NT2/D1 (cell line): ENCODE measurements at regions not wholly inside any gene's neighbourhood (a gene's known extent, or its start where the extent isn't known, plus 50 kb on each side); places are given as distances from the start of the nearest gene placed in this dataset.
"Not testable (repeated sequence)": the region's sequence is repeated elsewhere in the genome, so short reads cannot be mapped to it uniquely, and the experiment has no call there.

Experiments used
- DNase-seq: peaks from one replicate; pipeline ENCODE4 v3.0.0-alpha.2; 2011; ENCODE audit warnings: low read depth, low spot score
- H3K27me3 ChIP-seq: 2 replicates; pipeline ENCODE4 v1.6.0; 2011; ENCODE audit warnings: mild to moderate bottlenecking; ENCODE audit not compliant: insufficient read length, insufficient read depth
- H3K36me3 ChIP-seq: 2 replicates; pipeline ENCODE4 v1.6.1; 2011; ENCODE audit warnings: mild to moderate bottlenecking, low read length, mixed read lengths; ENCODE audit not compliant: insufficient read depth, insufficient read length
- H3K4me1 ChIP-seq: 2 replicates; pipeline ENCODE4 v1.5.1; 2011; ENCODE audit not compliant: insufficient read depth, insufficient read length
- H3K4me3 ChIP-seq: 2 replicates; pipeline ENCODE4 v1.5.1; 2011; ENCODE audit warnings: low read depth; ENCODE audit not compliant: insufficient read length
- H3K9ac ChIP-seq: 2 replicates; pipeline ENCODE4 v1.6.0; 2011; ENCODE audit warnings: low read depth; ENCODE audit not compliant: insufficient read length
- H3K9me3 ChIP-seq: 2 replicates; pipeline ENCODE4 v1.5.1; 2011; ENCODE audit warnings: mild to moderate bottlenecking, low read length; ENCODE audit not compliant: insufficient read depth
- SUZ12 ChIP-seq: IDR thresholded peaks from 2 replicates; pipeline ENCODE4 v1.6.1; 2011; ENCODE audit not compliant: insufficient read length, insufficient read depth; ENCODE audit errors: extremely low read depth
- YY1 ChIP-seq: IDR thresholded peaks from 2 replicates; pipeline ENCODE4 v1.6.1; 2011; ENCODE audit not compliant: insufficient read length, insufficient read depth
- ZNF274 ChIP-seq: IDR thresholded peaks from 2 replicates; pipeline ENCODE4 v1.6.1; 2011; ENCODE audit warnings: mild to moderate bottlenecking, low read depth, low read length

GRCh38 chr1:95668165-95668564 is 434.2 kb downstream of the RWDD3 start:
- TF ChIP-seq SUZ12: no peak
- no peak for TF ChIP-seq ZNF274
- TF ChIP-seq YY1: no peak
- Histone ChIP-seq H3K27me3 (no peaks in the 10 kb centered on the region), H3K36me3 (no peaks in the 10 kb centered on the region), H3K9ac (no peak overlapping the region), H3K4me1 (no peaks in the 10 kb centered on the region), H3K9me3 (no peaks in the 10 kb centered on the region), H3K4me3 (no peak overlapping the region)
- DNase-seq: no peak

GRCh38 chr1:95669638-95670037 is 435.6 kb downstream of the RWDD3 start:
- not testable (repeated sequence) for H3K27me3 ChIP-seq, H3K36me3 ChIP-seq, H3K4me1 ChIP-seq, H3K4me3 ChIP-seq, H3K9me3 ChIP-seq, H3K9ac ChIP-seq, DNase-seq

GRCh38 chr1:95671098-95671497 is 437.1 kb downstream of the RWDD3 start:
- Histone ChIP-seq H3K36me3 (no peaks in the 10 kb centered on the region), H3K4me3 (no peak overlapping the region), H3K9ac (no peak overlapping the region), H3K9me3 (no peaks in the 10 kb centered on the region), H3K4me1 (no peaks in the 10 kb centered on the region), H3K27me3 (no peaks in the 10 kb centered on the region)
- TF ChIP-seq SUZ12 (no peak), ZNF274 (no peak), YY1 (no peak)
- no peak for DNase-seq

- Histone ChIP-seq H3K4me3 (no peak overlapping the region), H3K4me1 (no peaks in the 10 kb centered on the region), H3K9me3 (no peaks in the 10 kb centered on the region), H3K27me3 (no peaks in the 10 kb centered on the region), H3K9ac (no peak overlapping the region), H3K36me3 (no peaks in the 10 kb centered on the region)
- no peak for DNase-seq
- no peak for TF ChIP-seq SUZ12
Observed at GRCh38 chr1:95679262-95679661, 445.3 kb downstream of the RWDD3 start.

- Histone ChIP-seq H3K4me3 (no peak overlapping the region), H3K27me3 (no peaks in the 10 kb centered on the region), H3K9me3 (no peaks in the 10 kb centered on the region), H3K9ac (no peak overlapping the region), H3K4me1 (no peaks in the 10 kb centered on the region), H3K36me3 (no peaks in the 10 kb centered on the region)
- DNase-seq: no peak
- TF ChIP-seq ZNF274 (no peak), SUZ12 (no peak), YY1 (no peak)
Observed at GRCh38 chr1:95685081-95685480, 451.1 kb downstream of the RWDD3 start.

GRCh38 chr1:95686217-95686616 is 452.2 kb downstream of the RWDD3 start:
- TF ChIP-seq YY1 (no peak), ZNF274 (no peak), SUZ12 (no peak)
- H3K27me3 ChIP-seq: no peaks in the 10 kb centered on the region

GRCh38 chr1:95699149-95699953 is 465.3 kb downstream of the RWDD3 start:
- TF ChIP-seq SUZ12 (no peak), ZNF274 (no peak), YY1 (no peak)
- Histone ChIP-seq H3K9me3 (peaks cover 24% of the 10 kb centered on the region), H3K27me3 (no peaks in the 10 kb centered on the region), H3K9ac (no peak overlapping the region), H3K36me3 (no peaks in the 10 kb centered on the region), H3K4me3 (no peak overlapping the region), H3K4me1 (no peaks in the 10 kb centered on the region)
- no peak for DNase-seq

More at GRCh38 chr1:95686217-95686616, 452.2 kb downstream of the RWDD3 start:
- DNase-seq: no peak
- Histone ChIP-seq H3K36me3 (no peaks in the 10 kb centered on the region), H3K9ac (no peak overlapping the region), H3K9me3 (no peaks in the 10 kb centered on the region), H3K4me3 (no peak overlapping the region), H3K4me1 (no peaks in the 10 kb centered on the region)
